Stimulated activated CD8-positive, alpha-beta memory T cell treated with anti-CD3 and anti-CD28 coated beads, Interleukin-12 subunit alpha, Interleukin-12 subunit beta, amount 100 ng/mL, for 4 hours (primary cell): ENCODE measurements at regions not wholly inside any gene's neighbourhood (a gene's known extent, or its start where the extent isn't known, plus 50 kb on each side); places are given as distances from the start of the nearest gene placed in this dataset.
"Not testable (repeated sequence)": the region's sequence is repeated elsewhere in the genome, so short reads cannot be mapped to it uniquely, and the experiment has no call there.

ENCODE experiments used
- DNase-seq: peaks from one replicate; pipeline ENCODE4 v3.0.0-alpha.2; 2020; ENCODE audit warnings: low read depth

- no peak for DNase-seq
Measured at GRCh38 chr7:149682038-149682437, 91.3 kb downstream of the ZNF467 start.

DNA sequence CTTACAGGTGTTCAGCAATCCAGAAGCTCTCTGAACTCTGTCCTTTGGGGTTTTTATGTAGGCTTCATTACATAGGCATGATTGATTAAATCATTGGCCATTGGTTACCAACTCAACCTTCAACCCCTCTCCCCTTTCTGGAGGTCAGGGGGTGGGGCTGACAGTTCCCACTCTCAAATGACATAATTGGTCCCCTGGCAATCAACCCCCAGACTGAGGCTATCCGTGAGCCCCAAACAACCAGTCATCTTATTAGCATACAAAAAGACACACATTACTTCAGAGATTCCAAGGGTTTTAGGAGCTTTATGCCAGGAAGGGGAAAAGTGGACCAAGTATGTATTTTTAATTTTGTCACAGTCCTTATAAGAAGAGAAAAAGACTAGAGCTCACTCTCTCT is 92.1 kb downstream of the ZNF467 start:
- DNase-seq = no peak

- DNase-seq = no peak
Measured at GRCh38 chr7:149680331-149681025, 92.9 kb downstream of the ZNF467 start.

DNA sequence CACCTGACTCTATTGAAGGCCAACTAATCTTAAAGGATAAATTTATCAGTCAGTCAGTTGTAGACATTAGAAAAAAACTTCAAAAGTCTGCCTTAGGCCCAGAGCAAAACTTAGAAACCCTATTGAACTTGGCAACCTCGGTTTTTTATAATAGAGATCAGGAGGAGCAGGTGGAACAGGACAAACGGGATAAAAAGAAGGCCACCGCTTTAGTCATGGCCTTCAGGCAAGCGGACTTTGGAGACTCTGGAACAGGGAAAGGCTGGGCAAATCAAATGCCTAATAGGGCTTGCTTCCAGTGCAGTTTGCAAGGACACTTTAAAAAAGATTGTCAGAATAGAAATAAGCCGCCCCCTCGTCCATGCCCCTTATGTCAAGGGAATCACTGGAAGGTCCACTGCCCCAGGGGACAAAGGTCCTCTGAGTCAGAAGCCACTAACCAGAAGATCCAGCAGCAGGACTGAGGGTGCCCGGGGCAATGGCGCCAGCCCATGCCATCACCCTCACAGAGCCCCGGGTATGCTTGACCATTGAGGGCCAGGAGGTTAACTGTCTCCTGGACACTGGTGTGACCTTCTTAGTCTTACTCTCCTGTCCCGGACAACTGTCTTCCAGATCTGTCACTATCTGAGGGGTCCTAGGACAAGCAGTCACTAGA is 98.5 kb downstream of the ZNF467 start:
- DNase-seq = not testable (repeated sequence)

DNA sequence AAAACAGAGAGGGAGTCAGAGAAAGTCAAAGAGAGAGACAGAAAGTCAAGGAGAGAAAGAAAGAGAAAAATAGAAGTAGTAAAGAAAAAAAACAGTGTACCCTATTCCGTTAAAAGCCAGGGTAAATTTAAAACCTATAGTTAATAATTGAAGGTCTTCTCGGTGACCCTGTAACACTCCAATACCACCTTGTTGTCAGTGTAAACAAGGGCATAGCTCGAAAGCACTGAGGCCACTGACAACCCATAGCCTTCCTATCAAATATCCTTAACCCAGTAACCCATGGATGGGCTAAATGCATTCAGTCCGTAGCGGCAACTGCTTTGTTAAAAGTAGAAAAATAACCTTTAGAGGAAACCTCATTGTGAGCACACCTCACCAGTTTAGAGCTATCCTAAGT is 100.4 kb downstream of the ZNF467 start:
- no peak for DNase-seq

DNA sequence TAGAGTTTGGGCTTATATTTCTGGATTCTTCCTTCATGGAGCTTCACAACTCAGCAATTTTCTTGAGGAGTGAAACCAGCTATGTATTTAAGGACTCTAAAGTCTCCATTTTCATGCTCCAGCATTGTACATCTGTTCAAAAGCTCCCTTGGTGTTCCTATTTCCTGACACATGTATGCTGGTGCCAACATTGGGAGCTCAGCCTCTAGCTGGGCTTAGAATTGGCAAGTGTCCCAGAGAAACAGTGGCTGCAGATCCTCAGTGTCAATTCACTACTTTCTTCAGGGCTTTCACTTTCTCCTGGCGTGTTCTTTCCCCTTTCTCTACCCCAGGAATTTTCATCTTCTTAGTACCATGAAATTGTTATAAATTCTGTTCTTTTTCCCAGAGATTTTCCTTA is 103.1 kb downstream of the ZNF467 start:
- DNase-seq = no peak

GRCh38 chr7:149669121-149669818 is 104.1 kb downstream of the ZNF467 start:
- DNase-seq = no peak

- no peak for DNase-seq
Measured at GRCh38 chr7:149666360-149666945, 106.9 kb downstream of the ZNF467 start.

GRCh38 chr7:149665618-149666017 is 107.8 kb downstream of the ZNF467 start:
- DNase-seq = not testable (repeated sequence)

- DNase-seq = no peak
Measured at GRCh38 chr7:149664666-149665065, 108.7 kb downstream of the ZNF467 start.

- no peak for DNase-seq
Measured at GRCh38 chr7:149664176-149664575, 109.2 kb downstream of the ZNF467 start.

DNA sequence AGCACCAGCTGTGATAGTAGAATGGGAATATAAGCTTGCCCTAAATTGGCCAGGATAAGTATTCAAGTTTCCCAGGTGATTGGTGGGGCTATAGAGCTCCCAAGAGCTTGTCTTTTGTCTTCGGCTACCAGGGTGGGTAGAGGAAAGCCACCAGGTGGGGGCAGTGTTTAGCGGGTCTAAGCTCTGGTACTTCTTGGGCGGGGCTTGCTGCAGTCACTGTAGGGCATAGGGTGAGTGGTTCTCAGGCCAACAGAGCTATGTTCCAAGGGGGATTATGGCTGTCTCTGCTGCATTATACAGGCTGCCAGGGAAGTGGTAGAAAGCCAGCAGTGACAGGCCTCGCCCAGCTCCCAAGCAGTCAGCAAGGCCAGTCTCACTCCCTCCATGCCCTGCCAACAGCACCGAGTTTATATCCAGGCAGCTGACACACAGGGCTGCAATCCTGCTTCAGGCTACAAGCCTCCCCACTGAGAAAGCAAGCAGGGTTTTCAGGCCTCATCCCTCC is 110.7 kb downstream of the ZNF467 start:
- peak; percentile 19 for DNase-seq

GRCh38 chr7:149655784-149656183 is 117.6 kb downstream of the ZNF467 start:
- no peak for DNase-seq

GRCh38 chr7:149654588-149654987 is 118.8 kb downstream of the ZNF467 start:
- no peak for DNase-seq

GRCh38 chr7:149650190-149650589 is 123.2 kb downstream of the ZNF467 start:
- DNase-seq = not testable (repeated sequence)

DNA sequence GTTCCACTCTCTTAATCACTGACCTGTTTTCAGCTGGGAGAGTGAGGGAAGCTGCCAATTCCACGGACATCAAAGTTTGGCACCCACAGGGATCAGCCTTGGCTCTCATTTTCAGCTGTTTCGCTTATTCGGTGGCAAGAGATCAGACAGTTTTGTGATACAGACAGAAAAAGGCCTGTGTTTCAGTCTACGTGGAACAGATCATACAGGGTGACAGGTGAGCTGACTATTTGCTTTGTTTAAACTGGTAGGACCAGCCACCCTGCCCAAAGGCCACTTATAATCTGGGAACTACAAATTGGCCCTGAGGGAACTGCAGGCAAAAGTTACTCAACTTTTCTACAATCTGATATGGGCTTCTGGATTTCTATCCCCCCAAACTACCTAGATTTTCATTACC is 128.6 kb downstream of the ZNF467 start:
- DNase-seq = no peak

DNA sequence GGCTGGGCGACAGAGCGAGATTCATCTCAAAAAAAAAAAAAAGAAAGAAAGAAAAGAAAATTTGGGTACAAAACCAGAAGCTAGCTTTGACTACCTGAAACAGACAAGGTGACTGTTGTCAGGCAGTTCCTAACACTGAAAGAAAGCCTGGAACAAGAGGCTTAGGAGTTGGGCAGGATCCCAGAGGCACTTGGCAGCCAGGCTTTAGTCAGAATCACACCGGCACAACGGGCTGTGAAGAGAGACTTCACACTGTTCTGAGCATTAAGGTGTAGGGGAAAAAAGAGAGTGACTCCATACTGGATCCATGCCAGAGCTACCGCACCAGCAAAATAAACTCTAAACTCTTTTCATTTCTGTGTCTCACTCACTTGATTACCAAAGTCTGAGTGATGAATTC is 130.8 kb downstream of the ZNF467 start:
- DNase-seq = no peak

DNA sequence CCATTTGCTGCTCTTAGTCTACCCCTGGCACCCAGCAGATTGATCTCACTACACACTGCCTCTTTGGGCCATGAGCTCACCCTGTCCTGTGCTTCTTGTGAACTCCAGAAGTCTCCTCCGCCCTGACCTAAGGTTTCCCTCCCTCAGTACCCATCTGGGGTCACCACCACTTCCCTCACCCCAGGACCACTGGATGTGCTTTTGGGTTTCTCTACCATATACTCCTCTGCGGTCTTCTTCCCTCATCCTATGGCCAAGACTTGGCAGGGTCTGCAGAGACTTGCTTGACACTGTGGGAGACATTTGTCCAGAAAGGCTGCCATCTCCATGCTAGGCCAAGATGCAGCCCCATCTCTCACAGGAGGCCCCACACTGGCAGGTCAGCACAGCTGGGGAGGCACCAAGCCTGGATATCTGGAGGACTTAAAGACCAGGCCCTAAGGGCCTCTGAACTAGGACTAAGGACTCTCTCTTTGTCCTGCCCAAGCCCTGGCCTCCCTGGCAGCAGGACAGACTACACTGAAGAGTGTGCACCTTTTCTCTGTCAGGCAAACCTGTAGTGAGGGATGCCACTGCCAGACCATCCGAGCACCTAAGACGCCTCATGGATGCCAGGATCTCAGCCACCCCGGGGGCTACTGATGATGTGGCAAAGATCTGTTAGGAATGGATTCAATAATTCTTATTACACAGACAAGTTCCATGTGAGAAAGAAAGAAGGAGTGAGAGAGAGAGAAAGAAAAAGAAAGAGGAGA is 134.6 kb downstream of the ZNF467 start:
- DNase-seq = no peak

DNA sequence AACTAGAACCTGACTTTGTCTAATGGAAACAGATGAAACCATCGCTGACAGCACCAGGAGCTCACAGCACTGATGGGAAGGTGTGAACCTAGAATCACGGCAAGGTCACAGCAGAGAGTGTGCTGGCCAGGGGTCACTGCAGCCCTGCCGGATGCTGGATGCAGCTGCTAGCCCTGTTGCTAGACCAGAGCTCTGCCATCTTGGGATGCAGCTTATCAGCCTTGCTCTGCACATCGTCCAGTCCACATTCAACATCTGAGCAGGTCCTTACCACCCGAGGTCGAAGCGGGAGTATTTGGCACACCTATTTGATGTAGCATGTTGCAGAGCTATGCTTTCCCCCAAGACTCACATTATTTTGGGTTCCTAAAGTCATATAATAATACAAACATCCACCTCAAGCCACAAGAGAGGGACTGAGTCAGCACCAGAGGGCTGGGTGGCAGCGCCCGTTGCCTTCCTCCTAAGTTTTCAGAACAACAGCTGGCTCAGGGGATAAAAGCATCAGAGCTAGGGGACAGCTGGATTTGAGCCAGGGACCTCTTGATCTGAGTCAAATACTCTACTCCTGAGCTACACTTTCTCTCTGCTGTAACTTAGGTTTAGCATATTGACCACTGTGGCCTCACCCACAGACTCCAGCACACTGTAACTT is 135.3 kb downstream of the ZNF467 start:
- no peak for DNase-seq

DNA sequence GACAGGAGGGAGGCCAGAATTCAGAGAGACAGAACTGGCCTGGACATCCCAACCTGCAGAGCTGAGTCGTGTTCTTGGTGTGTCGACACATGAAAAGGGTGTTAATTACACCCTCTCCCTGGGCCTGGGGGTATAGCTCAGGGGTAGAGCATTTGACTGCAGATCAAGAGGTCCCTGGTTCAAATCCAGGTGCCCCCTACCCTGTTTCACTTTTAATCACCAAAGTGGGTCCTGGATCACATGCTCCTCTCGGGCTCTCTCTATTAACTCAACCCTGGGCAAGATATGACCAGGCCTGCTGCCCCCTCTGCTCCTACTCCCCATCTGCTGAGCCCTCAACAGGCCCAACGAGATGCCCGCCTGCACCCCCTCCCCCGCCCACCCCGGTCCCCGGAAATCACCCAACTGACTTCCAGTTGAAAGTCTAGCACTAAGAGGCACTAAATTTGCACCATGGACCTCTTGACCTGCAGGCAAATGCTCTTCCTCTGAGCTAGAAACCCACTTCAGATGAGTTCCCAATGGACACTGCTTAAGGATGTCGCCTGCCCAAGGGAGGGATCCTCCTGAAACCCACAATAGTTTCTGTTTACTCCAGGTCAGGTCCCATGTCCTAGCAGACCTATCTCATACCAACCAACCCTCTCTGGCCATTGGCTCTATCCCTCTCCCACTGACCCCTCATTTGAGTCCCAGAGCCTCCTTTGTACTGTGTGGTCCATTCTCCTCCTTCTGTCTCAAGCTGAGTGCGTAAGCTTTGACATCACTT is 137.6 kb downstream of the ZNF467 start:
- DNase-seq = no peak
